PC-3 (cell line): ENCODE measurements at regions not wholly inside any gene's neighbourhood (a gene's known extent, or its start where the extent isn't known, plus 50 kb on each side); places are given as distances from the start of the nearest gene placed in this dataset.
A peak's percentile ranks its signal among the peaks of the same experiment; 100 is the strongest.

ENCODE experiments used
- ATAC-seq: fragments of 200-7000 bp; cut with Tn5 transposase; 2 replicates; pipeline ENCODE4 v1.9.1; 2020; ENCODE audit warnings: mild to moderate bottlenecking, moderate library complexity
- BruUV-seq: library from RNA; stranded (reverse); fragments of 400-500 nt; replicated peaks from 2 replicates; lab custom pipeline; 2021; lab: Mats Ljungman, UMichigan
- CTCF ChIA-PET: fragments of 300-600 bp; sonication (Branson Sonifier 250); formaldehyde crosslinking; loops from one replicate; lab custom pipeline; 2022; ENCODE audit warnings: antibody characterized with exemption; lab: Charles Lee
- POLR2A ChIA-PET: fragments of 300-600 bp; sonication (Branson Sonifier 250); formaldehyde crosslinking; loops from one replicate; lab custom pipeline; 2022; ENCODE audit warnings: antibody characterized with exemption; ENCODE audit not compliant: unreplicated experiment; lab: Charles Lee
- DNase-seq: peaks from one replicate; pipeline ENCODE4 v3.0.0-alpha.2; 2015
- H2AFZ ChIP-seq: fragments of 300-600 bp; sonication (generic); 2 replicates; pipeline ENCODE4 v1.6.0; 2016; ENCODE audit warnings: antibody characterized with exemption, low read length
- H3F3A ChIP-seq: fragments of 300-600 bp; sonication (generic); one replicate; pipeline ENCODE4 v1.6.0; 2017; ENCODE audit warnings: antibody characterized with exemption, low read length, control low read depth, mild to moderate bottlenecking; ENCODE audit not compliant: unreplicated experiment
- H3K27ac ChIP-seq: fragments of 300-600 bp; sonication (generic); 2 replicates; pipeline ENCODE4 v1.5.1; 2016; ENCODE audit warnings: mild to moderate bottlenecking, low read length
- H3K27me3 ChIP-seq: fragments of 300-600 bp; sonication (generic); 2 replicates; pipeline ENCODE4 v1.6.1; 2016; ENCODE audit warnings: low read length, mixed read lengths
- H3K36me3 ChIP-seq: fragments of 300-600 bp; sonication (generic); 2 replicates; pipeline ENCODE4 v1.6.1; 2016; ENCODE audit warnings: low read depth, mixed run types, low read length, mixed read lengths
- H3K4me1 ChIP-seq: fragments of 300-600 bp; sonication (generic); 2 replicates; pipeline ENCODE4 v1.5.1; 2016; ENCODE audit warnings: low read length; ENCODE audit not compliant: insufficient read depth
- H3K4me2 ChIP-seq: fragments of 300-600 bp; sonication (generic); 2 replicates; pipeline ENCODE4 v1.6.0; 2016; ENCODE audit warnings: low read length
- H3K4me3 ChIP-seq: fragments of 300-600 bp; sonication (generic); 2 replicates; pipeline ENCODE4 v1.5.1; 2016; ENCODE audit warnings: mild to moderate bottlenecking, low read length, mixed read lengths
- H3K79me2 ChIP-seq: fragments of 300-600 bp; sonication (generic); 2 replicates; pipeline ENCODE4 v1.6.1; 2017; ENCODE audit warnings: low read length, mixed read lengths
- H3K9ac ChIP-seq: fragments of 300-600 bp; sonication (generic); 2 replicates; pipeline ENCODE4 v1.6.0; 2016; ENCODE audit warnings: mild to moderate bottlenecking, low read length
- H3K9me2 ChIP-seq: fragments of 300-600 bp; sonication (generic); replicated peaks from 2 replicates; pipeline ENCODE4 v1.6.1; 2016; ENCODE audit warnings: mixed run types, low read length, mixed read lengths
- H3K9me3 ChIP-seq: fragments of 300-600 bp; sonication (generic); 2 replicates; pipeline ENCODE4 v1.6.1; 2016; ENCODE audit warnings: low read length, mixed read lengths
- H4K20me1 ChIP-seq: fragments of 300-600 bp; sonication (generic); 2 replicates; pipeline ENCODE4 v1.6.1; 2016; ENCODE audit warnings: low read length, mixed read lengths
- CTCF ChIP-seq: fragments of 300-600 bp; sonication (generic); conservative IDR thresholded peaks from 2 replicates; pipeline ENCODE4 v1.5.1; 2017; ENCODE audit warnings: antibody characterized with exemption, low read depth, mild to moderate bottlenecking, low read length
- EZH2 ChIP-seq: fragments of 300-600 bp; sonication (generic); IDR thresholded peaks from one replicate; pipeline ENCODE4 v1.6.1; 2017; ENCODE audit warnings: antibody characterized with exemption, mild to moderate bottlenecking, low read length; ENCODE audit not compliant: unreplicated experiment
- EZH2phosphoT487 ChIP-seq: fragments of 300-600 bp; sonication (generic); IDR thresholded peaks from 2 replicates; pipeline ENCODE4 v1.6.1; 2018; ENCODE audit warnings: mild to moderate bottlenecking, antibody characterized with exemption, low read length, borderline replicate concordance
- intact Hi-C: fragments of 100-400 bp; cut with micrococcal nuclease; formaldehyde crosslinking; loops from 2 replicates; pipeline ENCODE4 v1.9.0; 2023

GRCh38 chr1:199223936-199224335 lies 585.1 kb downstream of the PTPRC start:
- intact Hi-C loops, result loop anchor here (10.0 kb wide), 1 partner anchor 89 kb away; no protein-coding TSS in a partner anchor
- TF ChIP-seq CTCF (no peak), EZH2phosphoT487 (no peak), EZH2 (no peak)

GRCh38 chr1:199226163-199226562 lies 587.3 kb downstream of the PTPRC start:
- ChIA-PET CTCF (no interaction called here), POLR2A (no interaction called here)
- Histone ChIP-seq H3K4me1 (peaks cover 22% of the 10 kb centered on the region), H3K9ac (peak overlapping the region; percentile 74), H4K20me1 (no peaks in the 10 kb centered on the region), H3K9me2 (no peaks in the 10 kb centered on the region), H3K27ac (peak overlapping the region; percentile 90), H3K79me2 (no peaks in the 10 kb centered on the region), H3K4me3 (peak overlapping the region; percentile 29; the same call in 1 of the 2 replicates), H3K27me3 (no peaks in the 10 kb centered on the region), H3K4me2 (peak overlapping the region; percentile 66), H3F3A (no peaks in the 10 kb centered on the region), H3K36me3 (no peaks in the 10 kb centered on the region), H2AFZ (0 out of 2 replicates have a peak overlapping the region, but pooled peaks have one; percentile 43), H3K9me3 (no peaks in the 10 kb centered on the region)
- peak; percentile 75 for DNase-seq
- intact Hi-C loops, result loop anchor here (10.0 kb wide), 1 partner anchor 91 kb away; no protein-coding TSS in a partner anchor
- no TSS peak for BruUV-seq
- TF ChIP-seq CTCF (no peak), EZH2phosphoT487 (no peak), EZH2 (no peak)
- ATAC-seq, result peak; percentile 95

More at GRCh38 chr1:199223936-199224335, 585.1 kb downstream of the PTPRC start:
- no peaks in the 10 kb centered on the region for H3K36me3 ChIP-seq
- H3K4me2 ChIP-seq, result no peak overlapping the region
- CTCF ChIA-PET, result no interaction called here
- H3K27me3 ChIP-seq, result no peaks in the 10 kb centered on the region
- no peak overlapping the region for H3K4me3 ChIP-seq
- DNase-seq (no peak), ATAC-seq (no peak)
- peaks cover 22% of the 10 kb centered on the region for H3K4me1 ChIP-seq
- H3K9me2 ChIP-seq, result no peaks in the 10 kb centered on the region
- no peaks in the 10 kb centered on the region for H4K20me1 ChIP-seq
- H3K79me2 ChIP-seq, result no peaks in the 10 kb centered on the region
- no peaks in the 10 kb centered on the region for H3F3A ChIP-seq
- no peak overlapping the region for H2AFZ ChIP-seq
- H3K9me3 ChIP-seq, result no peaks in the 10 kb centered on the region
- H3K9ac ChIP-seq, result no peak overlapping the region
- POLR2A ChIA-PET, result no interaction called here
- H3K27ac ChIP-seq, result no peak overlapping the region
- BruUV-seq, result no TSS peak

GRCh38 chr1:199242147-199242546 lies 603.3 kb downstream of the PTPRC start:
- H3K4me2 ChIP-seq, result no peak overlapping the region
- H3K9me3 ChIP-seq, result no peaks in the 10 kb centered on the region
- no peaks in the 10 kb centered on the region for H4K20me1 ChIP-seq
- DNase-seq (no peak), ATAC-seq (no peak)
- TF ChIP-seq CTCF, result no peak
- TF ChIP-seq EZH2phosphoT487, result no peak
- TF ChIP-seq EZH2, result no peak
- no peak overlapping the region for H2AFZ ChIP-seq
- no peak overlapping the region for H3K4me3 ChIP-seq
- H3K79me2 ChIP-seq, result no peaks in the 10 kb centered on the region
- no peaks in the 10 kb centered on the region for H3K36me3 ChIP-seq
- no peaks in the 10 kb centered on the region for H3F3A ChIP-seq
- CTCF ChIA-PET, result interaction anchor here (0.6 kb wide), 1 partner anchor 67 kb away, joined by 3 read pairs; no protein-coding TSS in a partner anchor
- no TSS peak for BruUV-seq
- H3K9ac ChIP-seq, result no peak overlapping the region
- H3K27ac ChIP-seq, result no peak overlapping the region
- POLR2A ChIA-PET, result no interaction called here
- no peaks in the 10 kb centered on the region for H3K9me2 ChIP-seq
- no peaks in the 10 kb centered on the region for H3K4me1 ChIP-seq
- no peaks in the 10 kb centered on the region for H3K27me3 ChIP-seq
- intact Hi-C loops, result loop anchor here (5.0 kb wide), 2 partner anchors 470 to 485 kb away; no protein-coding TSS in a partner anchor
